Hepatocyte (in vitro differentiated cells): ENCODE measurements at regions not wholly inside any gene's neighbourhood (a gene's known extent, or its start where the extent isn't known, plus 50 kb on each side); places are given as distances from the start of the nearest gene placed in this dataset.

Source experiments
- DNase-seq: peaks from one replicate; pipeline ENCODE4 v3.0.0-alpha.2; 2016; ENCODE audit warnings: low spot score
- H2AFZ ChIP-seq: fragments of 200-600 bp; sonication (generic); 2 replicates; pipeline ENCODE4 v1.6.0; 2016; ENCODE audit warnings: antibody characterized with exemption, mild to moderate bottlenecking
- H3K27ac ChIP-seq: fragments of 200-600 bp; sonication (generic); 2 replicates; pipeline ENCODE4 v1.5.1; 2016; ENCODE audit warnings: mild to moderate bottlenecking
- H3K27me3 ChIP-seq: fragments of 200-600 bp; sonication (generic); 2 replicates; pipeline ENCODE4 v1.6.1; 2016
- H3K36me3 ChIP-seq: fragments of 200-600 bp; sonication (generic); replicated peaks from 2 replicates; pipeline ENCODE4 v1.5.1; 2016; ENCODE audit warnings: low read depth; ENCODE audit not compliant: insufficient read depth
- H3K4me1 ChIP-seq: fragments of 200-600 bp; sonication (generic); 2 replicates; pipeline ENCODE4 v1.5.1; 2016; ENCODE audit warnings: mild to moderate bottlenecking, moderate library complexity; ENCODE audit not compliant: insufficient read depth
- H3K4me2 ChIP-seq: fragments of 200-600 bp; sonication (generic); 2 replicates; pipeline ENCODE4 v1.6.0; 2016
- H3K4me3 ChIP-seq: fragments of 200-600 bp; sonication (generic); 2 replicates; pipeline ENCODE4 v1.5.1; 2016; ENCODE audit warnings: mild to moderate bottlenecking
- H3K79me2 ChIP-seq: fragments of 200-600 bp; sonication (generic); 2 replicates; pipeline ENCODE4 v1.6.0; 2017; ENCODE audit warnings: mild to moderate bottlenecking
- H3K9me2 ChIP-seq: fragments of 200-600 bp; sonication (generic); replicated peaks from 2 replicates; pipeline ENCODE4 v1.6.0; 2017; ENCODE audit warnings: mild to moderate bottlenecking; ENCODE audit not compliant: insufficient read depth
- H3K9me3 ChIP-seq: fragments of 200-600 bp; sonication (generic); 2 replicates; pipeline ENCODE4 v1.5.1; 2016; ENCODE audit warnings: low read depth, mild to moderate bottlenecking
- H4K20me1 ChIP-seq: fragments of 200-600 bp; sonication (generic); 2 replicates; pipeline ENCODE4 v1.6.0; 2016; ENCODE audit warnings: mild to moderate bottlenecking; ENCODE audit not compliant: insufficient read depth, poor library complexity, severe bottlenecking
- CTCF ChIP-seq: fragments of 200-600 bp; sonication (generic); IDR thresholded peaks from 2 replicates; pipeline ENCODE4 v1.5.1; 2016; ENCODE audit warnings: antibody characterized with exemption, mild to moderate bottlenecking; ENCODE audit not compliant: poor library complexity
- EZH2 ChIP-seq: fragments of 200-600 bp; sonication (generic); IDR thresholded peaks from 2 replicates; pipeline ENCODE4 v1.6.1; 2016; ENCODE audit warnings: antibody characterized with exemption, mild to moderate bottlenecking, borderline replicate concordance
- EZH2phosphoT487 ChIP-seq: fragments of 200-600 bp; sonication (generic); IDR thresholded peaks from one replicate; pipeline ENCODE4 v1.6.1; 2018; ENCODE audit warnings: antibody characterized with exemption, mild to moderate bottlenecking, low read depth, moderate library complexity; ENCODE audit not compliant: unreplicated experiment, severe bottlenecking
- WGBS: methylation state at CpG from one replicate; pipeline ENCODE4 v1.1.6; 2016; ENCODE audit warnings: low lambda C conversion rate; ENCODE audit errors: missing lambda C conversion rate; 5-methylcytosine and 5-hydroxymethylcytosine counted together

- Histone ChIP-seq H3K4me2 (no peak overlapping the region), H2AFZ (no peak overlapping the region), H3K27me3 (no peaks in the 10 kb centered on the region), H3K4me1 (no peaks in the 10 kb centered on the region), H3K9me3 (no peaks in the 10 kb centered on the region), H4K20me1 (no peaks in the 10 kb centered on the region), H3K4me3 (no peak overlapping the region), H3K36me3 (no peaks in the 10 kb centered on the region), H3K79me2 (no peaks in the 10 kb centered on the region), H3K27ac (no peak overlapping the region), H3K9me2 (no peaks in the 10 kb centered on the region)
- no peak for DNase-seq
- 57% methylated on average over 3 of the region's 3 CpGs for WGBS
- no peak for TF ChIP-seq CTCF
- no peak for TF ChIP-seq EZH2phosphoT487
- TF ChIP-seq EZH2, result no peak
These were observed 267.6 kb upstream of the NEBL start for GRCh38 chr10:21164687-21165086.

- no peak overlapping the region for H2AFZ ChIP-seq
- TF ChIP-seq CTCF, result no peak
- H3K4me3 ChIP-seq, result no peak overlapping the region
- H3K27me3 ChIP-seq, result no peaks in the 10 kb centered on the region
- no peaks in the 10 kb centered on the region for H3K79me2 ChIP-seq
- no peak overlapping the region for H3K4me2 ChIP-seq
- no peaks in the 10 kb centered on the region for H3K36me3 ChIP-seq
- no peak overlapping the region for H3K27ac ChIP-seq
- no peak for DNase-seq
- H3K4me1 ChIP-seq, result no peaks in the 10 kb centered on the region
- H3K9me2 ChIP-seq, result no peaks in the 10 kb centered on the region
- H4K20me1 ChIP-seq, result no peaks in the 10 kb centered on the region
- H3K9me3 ChIP-seq, result no peaks in the 10 kb centered on the region
These were observed 265.8 kb upstream of the NEBL start for GRCh38 chr10:21162948-21163347.

GRCh38 chr10:21161647-21162046 lies 264.5 kb upstream of the NEBL start:
- Histone ChIP-seq H3K27ac (no peak overlapping the region), H3K9me3 (no peaks in the 10 kb centered on the region), H2AFZ (no peak overlapping the region), H4K20me1 (no peaks in the 10 kb centered on the region), H3K4me1 (no peaks in the 10 kb centered on the region), H3K79me2 (no peaks in the 10 kb centered on the region), H3K4me3 (no peak overlapping the region), H3K27me3 (no peaks in the 10 kb centered on the region), H3K4me2 (no peak overlapping the region), H3K36me3 (no peaks in the 10 kb centered on the region), H3K9me2 (no peaks in the 10 kb centered on the region)
- TF ChIP-seq EZH2phosphoT487 (no peak), CTCF (no peak), EZH2 (no peak)
- DNase-seq, result no peak
- WGBS, result 97% methylated on average over 2 of the region's 2 CpGs

GRCh38 chr10:21161090-21161625 lies 264.0 kb upstream of the NEBL start:
- H3K27ac ChIP-seq, result no peak overlapping the region

More at GRCh38 chr10:21161090-21161625, 264.0 kb upstream of the NEBL start:
- no peaks in the 10 kb centered on the region for H4K20me1 ChIP-seq
- no peak overlapping the region for H2AFZ ChIP-seq
- no peak overlapping the region for H3K4me3 ChIP-seq
- no peaks in the 10 kb centered on the region for H3K9me3 ChIP-seq
- no peaks in the 10 kb centered on the region for H3K36me3 ChIP-seq
- 86% methylated on average over 5 of the region's 5 CpGs for WGBS
- no peaks in the 10 kb centered on the region for H3K27me3 ChIP-seq
- H3K9me2 ChIP-seq, result no peaks in the 10 kb centered on the region
- H3K4me1 ChIP-seq, result no peaks in the 10 kb centered on the region
- no peak overlapping the region for H3K4me2 ChIP-seq
- TF ChIP-seq EZH2, result no peak
- no peak for TF ChIP-seq EZH2phosphoT487
- TF ChIP-seq CTCF, result no peak
- no peaks in the 10 kb centered on the region for H3K79me2 ChIP-seq
- no peak for DNase-seq
